H1 (cell line): ENCODE measurements at regions not wholly inside any gene's neighbourhood (a gene's known extent, or its start where the extent isn't known, plus 50 kb on each side); places are given as distances from the start of the nearest gene placed in this dataset.

Source experiments
- CTCF ChIA-PET: fragments of 300-600 bp; sonication (Branson Sonifier 250); formaldehyde crosslinking; loops from one replicate; lab custom pipeline; 2021; ENCODE audit not compliant: partially characterized antibody; lab: Charles Lee
- POLR2A ChIA-PET: fragments of 300-600 bp; sonication (Branson Sonifier 250); formaldehyde crosslinking; loops from one replicate; lab custom pipeline; 2021; ENCODE audit warnings: inconsistent platforms; ENCODE audit not compliant: partially characterized antibody; lab: Charles Lee
- DNase-seq, 2 experiments: peaks; one replicate each; pipeline versions ENCODE4 v3.0.0 to v3.0.0-alpha.2; 2010 to 2022; ENCODE audit warnings: low spot score in 2 of 2, low read depth in 1 of 2, mixed read lengths in 1 of 2
- FAIRE-seq: peaks from 2 replicates; lab custom pipeline; 2011; peaks lifted over from hg19 to GRCh38; lab: Jason Lieb, UNC
- H2AFZ ChIP-seq: 2 replicates; pipeline ENCODE4 v1.8.1; 2012; ENCODE audit warnings: low read length, inconsistent platforms
- H2AK5ac ChIP-seq: 2 replicates; pipeline ENCODE4 v1.6.1; 2013; ENCODE audit warnings: low read depth, low read length
- H2BK120ac ChIP-seq: replicated peaks from 2 replicates; pipeline ENCODE3; 2013; ENCODE audit warnings: low read depth, low read length, inconsistent platforms
- H2BK12ac ChIP-seq: 2 replicates; pipeline ENCODE4 v1.6.1; 2013; ENCODE audit warnings: low read depth, low read length
- H2BK15ac ChIP-seq: 2 replicates; pipeline ENCODE4 v1.6.1; 2013; ENCODE audit warnings: low read length
- H2BK20ac ChIP-seq: 2 replicates; pipeline ENCODE4 v1.6.1; 2013; ENCODE audit warnings: low read length
- H2BK5ac ChIP-seq: 2 replicates; pipeline ENCODE4 v1.6.1; 2013; ENCODE audit warnings: low read depth, low read length
- H3K14ac ChIP-seq: 2 replicates; pipeline ENCODE4 v1.6.1; 2013; ENCODE audit warnings: inconsistent platforms; ENCODE audit not compliant: insufficient read length
- H3K18ac ChIP-seq: 2 replicates; pipeline ENCODE4 v1.6.1; 2013; ENCODE audit warnings: low read length; ENCODE audit errors: extremely low read depth
- H3K23ac ChIP-seq: 2 replicates; pipeline ENCODE4 v1.6.1; 2013; ENCODE audit warnings: inconsistent platforms; ENCODE audit not compliant: insufficient read length
- H3K23me2 ChIP-seq: 2 replicates; pipeline ENCODE4 v1.6.1; 2013; ENCODE audit warnings: low read depth, low read length
- H3K27ac ChIP-seq: 2 replicates; pipeline ENCODE4 v1.6.1; 2011; ENCODE audit warnings: low read depth, low read length, inconsistent platforms
- H3K27me3 ChIP-seq, 4 experiments: replicated peaks in 1 of 4; 1 replicate in 1 of 4; 2 replicates in 3 of 4; pipeline versions ENCODE4 v1.6.1 to v1.8.1; 2011 to 2013; ENCODE audit warnings: low read length in 3 of 4, mild to moderate bottlenecking in 3 of 4, inconsistent platforms in 2 of 4, mixed read lengths in 2 of 4, moderate library complexity in 1 of 4; ENCODE audit not compliant: control insufficient read depth in 3 of 4, insufficient read depth in 3 of 4; ENCODE audit errors: extremely low read depth in 1 of 4
- H3K36me3 ChIP-seq, 4 experiments: 2 replicates each; pipeline versions ENCODE4 v1.6.1 to v1.8.1; 2011 to 2013; ENCODE audit warnings: mild to moderate bottlenecking in 4 of 4, low read length in 3 of 4, moderate library complexity in 2 of 4, control low read depth in 1 of 4, inconsistent platforms in 1 of 4; ENCODE audit not compliant: insufficient read depth in 4 of 4, control insufficient read depth in 2 of 4
- H3K4ac ChIP-seq: replicated peaks from 2 replicates; pipeline ENCODE3; 2013; ENCODE audit warnings: low read length, low read depth, mixed read lengths, inconsistent platforms; ENCODE audit not compliant: insufficient read length
- H3K4me1 ChIP-seq, 4 experiments: replicated peaks in 1 of 4; 1 replicate in 1 of 4; 2 replicates in 3 of 4; pipeline versions ENCODE4 v1.6.1 to v1.8.1; 2011 to 2013; ENCODE audit warnings: low read length in 3 of 4, inconsistent platforms in 2 of 4, mixed read lengths in 1 of 4; ENCODE audit not compliant: insufficient read depth in 4 of 4, control insufficient read depth in 3 of 4
- H3K4me2 ChIP-seq, 2 experiments: 2 replicates each; pipeline versions ENCODE4 v1.6.1 to v1.8.1; 2011 to 2013; ENCODE audit warnings: low read depth in 2 of 2, low read length in 2 of 2, control low read depth in 1 of 2, inconsistent platforms in 1 of 2, mild to moderate bottlenecking in 1 of 2; ENCODE audit not compliant: insufficient read depth in 1 of 2
- H3K4me3 ChIP-seq, 4 experiments: fragments of 200-600, 300-600 bp in 1 of 4; sonication (generic), shearing (Covaris generic), sonication (Bioruptor Twin) in 1 of 4; 2 replicates each; pipeline versions ENCODE4 v1.5.1 to v1.8.1; 2011 to 2016; ENCODE audit warnings: low read length in 4 of 4, low read depth in 3 of 4, control low read depth in 2 of 4, inconsistent platforms in 2 of 4, mild to moderate bottlenecking in 2 of 4, mixed read lengths in 1 of 4, moderate library complexity in 1 of 4; ENCODE audit not compliant: insufficient read depth in 2 of 4; ENCODE audit errors: extremely low read depth in 1 of 4
- H3K56ac ChIP-seq: replicated peaks from 2 replicates; pipeline ENCODE3; 2013; ENCODE audit warnings: low read depth, mild to moderate bottlenecking, mixed read lengths, low read length, inconsistent platforms; ENCODE audit not compliant: insufficient read length
- H3K79me1 ChIP-seq: 2 replicates; pipeline ENCODE4 v1.6.1; 2013; ENCODE audit warnings: low read depth, low read length, control low read depth
- H3K79me2 ChIP-seq, 2 experiments: 2 replicates each; pipeline versions ENCODE4 v1.6.1 to v1.8.1; 2012 to 2013; ENCODE audit warnings: low read length in 2 of 2, mild to moderate bottlenecking in 2 of 2, inconsistent platforms in 1 of 2; ENCODE audit not compliant: insufficient read depth in 2 of 2, control insufficient read depth in 1 of 2
- H3K9ac ChIP-seq, 4 experiments: replicated peaks in 1 of 4; 1 replicate in 1 of 4; 2 replicates in 3 of 4; pipeline versions ENCODE4 v1.6.1 to v1.8.1; 2011 to 2013; ENCODE audit warnings: low read depth in 3 of 4, low read length in 3 of 4, control low read depth in 2 of 4, mild to moderate bottlenecking in 2 of 4, moderate library complexity in 2 of 4, inconsistent platforms in 1 of 4; ENCODE audit errors: extremely low read depth in 1 of 4
- H3K9me3 ChIP-seq, 2 experiments: 2 replicates each; pipeline versions ENCODE4 v1.6.1 to v1.8.1; 2012 to 2013; ENCODE audit warnings: mild to moderate bottlenecking in 2 of 2, moderate library complexity in 2 of 2, control low read depth in 1 of 2, inconsistent platforms in 1 of 2, low read depth in 1 of 2, low read length in 1 of 2, mixed read lengths in 1 of 2; ENCODE audit not compliant: insufficient read depth in 2 of 2
- H4K20me1 ChIP-seq, 2 experiments: replicated peaks in 1 of 2; 2 replicates each; pipeline versions ENCODE3 to v1.8.1; 2011 to 2013; ENCODE audit warnings: inconsistent platforms in 2 of 2, low read length in 2 of 2, mild to moderate bottlenecking in 1 of 2; ENCODE audit not compliant: insufficient read depth in 2 of 2, control insufficient read depth in 1 of 2
- H4K5ac ChIP-seq: 2 replicates; pipeline ENCODE4 v1.6.1; 2013; ENCODE audit warnings: low read length, low read depth, mixed read lengths, inconsistent platforms; ENCODE audit not compliant: insufficient read length
- H4K8ac ChIP-seq: 2 replicates; pipeline ENCODE4 v1.8.0; 2013; ENCODE audit warnings: mild to moderate bottlenecking, moderate library complexity, low read length, inconsistent platforms; ENCODE audit not compliant: insufficient read depth; ENCODE audit errors: extremely low read depth
- H4K91ac ChIP-seq: replicated peaks from 2 replicates; pipeline ENCODE3; 2013; ENCODE audit warnings: low read length, mixed read lengths, inconsistent platforms; ENCODE audit not compliant: insufficient read length
- CBX5 ChIP-seq: fragments of 300-800, 300-1000 bp; sonication (generic); IDR thresholded peaks from 2 replicates; pipeline ENCODE4 v1.7.1; 2016; ENCODE audit warnings: antibody characterized with exemption, low read length, low read depth
- CHD2 ChIP-seq: IDR thresholded peaks from 2 replicates; pipeline ENCODE4 v1.6.1; 2012; ENCODE audit warnings: low read length, improper control_type of control experiment
- FOSL1 ChIP-seq: IDR thresholded peaks from 2 replicates; pipeline ENCODE4 v1.6.1; 2011; ENCODE audit warnings: mild to moderate bottlenecking, low read depth, low read length, moderate library complexity; ENCODE audit not compliant: insufficient read depth
- HDAC2 ChIP-seq, 2 experiments: fragments of 300-600 bp in 1 of 2; sonication (generic) in 1 of 2; IDR thresholded peaks; 2 replicates each; pipeline ENCODE4 v1.6.1; 2011 to 2012; ENCODE audit warnings: low read depth in 2 of 2, low read length in 2 of 2, mild to moderate bottlenecking in 2 of 2, moderate library complexity in 2 of 2, borderline replicate concordance in 1 of 2, inconsistent platforms in 1 of 2
- NANOG ChIP-seq: IDR thresholded peaks from 2 replicates; pipeline ENCODE4 v1.6.1; 2011; ENCODE audit warnings: low read length, low read depth, mild to moderate bottlenecking, inconsistent platforms; ENCODE audit not compliant: insufficient read depth, poor library complexity, severe bottlenecking
- RAD21 ChIP-seq, 2 experiments: IDR thresholded peaks in 1 of 2; conservative IDR thresholded peaks in 1 of 2; 2 replicates each; pipeline ENCODE4 v1.6.1; 2011; ENCODE audit warnings: low read depth in 2 of 2, low read length in 2 of 2, improper control_type of control experiment in 1 of 2, inconsistent platforms in 1 of 2, mild to moderate bottlenecking in 1 of 2, moderate library complexity in 1 of 2
- RNF2 ChIP-seq: fragments of 200-900, 300-1000 bp; sonication (generic); IDR thresholded peaks from 2 replicates; pipeline ENCODE4 v1.7.1; 2016; ENCODE audit warnings: borderline replicate concordance, low read depth, mild to moderate bottlenecking, antibody characterized with exemption, low read length; ENCODE audit not compliant: poor library complexity, severe bottlenecking; ENCODE audit errors: missing control alignments
- SIRT6 ChIP-seq: IDR thresholded peaks from one replicate; pipeline ENCODE4 v1.7.1; 2012; ENCODE audit warnings: low read length, inconsistent platforms
- SP2 ChIP-seq: IDR thresholded peaks from 2 replicates; pipeline ENCODE4 v1.6.1; 2012; ENCODE audit warnings: mild to moderate bottlenecking, low read length, inconsistent platforms
- WGBS, 2 experiments: shearing (Covaris generic) in 1 of 2; methylation state at CpG; one replicate each; pipeline versions ENCODE4 v1.1.6 to v1.1.7; 2013 to 2015; ENCODE audit warnings: low lambda C conversion rate in 2 of 2, mixed read lengths in 2 of 2, inconsistent platforms in 1 of 2, low coverage in 1 of 2, missing lambda C conversion rate in 1 of 2; ENCODE audit not compliant: insufficient replicate concordance in 2 of 2, insufficient coverage in 1 of 2, insufficient read length in 1 of 2; ENCODE audit errors: extremely low coverage in 1 of 2, missing lambda C conversion rate in 1 of 2; 5-methylcytosine and 5-hydroxymethylcytosine counted together
- TF ChIP-seq, protein P1 (sequence below): IDR thresholded peaks from 2 replicates; pipeline ENCODE4 v1.6.1; 2012; ENCODE audit warnings: inconsistent platforms
- TF ChIP-seq, protein P2 (sequence below): IDR thresholded peaks from 2 replicates; pipeline ENCODE4 v1.6.1; 2011; ENCODE audit warnings: low read depth, mild to moderate bottlenecking, low read length; ENCODE audit not compliant: insufficient read depth

DNA sequence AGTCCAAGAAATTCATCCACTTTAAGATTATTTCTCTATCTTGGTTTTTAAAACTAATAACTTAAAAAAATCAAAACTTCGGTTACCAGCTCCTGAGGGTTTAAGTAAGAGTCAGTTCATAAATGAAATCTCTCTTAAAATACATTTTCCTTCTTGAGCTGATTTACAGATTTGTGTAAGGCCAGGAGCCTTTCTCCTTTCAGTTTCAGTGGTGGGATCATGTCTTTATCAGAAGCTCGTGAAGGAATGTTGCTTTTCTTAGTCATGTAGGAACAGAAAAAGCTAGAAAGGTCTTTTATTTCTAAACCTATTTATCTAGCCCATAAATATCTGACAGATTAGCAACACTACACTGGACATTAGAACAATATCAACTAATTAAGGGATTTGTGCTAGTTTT, 390.2 kb downstream of the GPATCH2 start:
- H3K27me3 ChIP-seq = no peaks in the 10 kb centered on the region
- no peak overlapping the region for H2BK12ac ChIP-seq
- H3K18ac ChIP-seq = no peak overlapping the region
- no peaks in the 10 kb centered on the region for H3K79me2 ChIP-seq
- H3K56ac ChIP-seq = no peak overlapping the region
- no peak overlapping the region for H2BK20ac ChIP-seq
- TF ChIP-seq, protein P1, sequence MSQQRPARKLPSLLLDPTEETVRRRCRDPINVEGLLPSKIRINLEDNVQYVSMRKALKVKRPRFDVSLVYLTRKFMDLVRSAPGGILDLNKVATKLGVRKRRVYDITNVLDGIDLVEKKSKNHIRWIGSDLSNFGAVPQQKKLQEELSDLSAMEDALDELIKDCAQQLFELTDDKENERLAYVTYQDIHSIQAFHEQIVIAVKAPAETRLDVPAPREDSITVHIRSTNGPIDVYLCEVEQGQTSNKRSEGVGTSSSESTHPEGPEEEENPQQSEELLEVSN = no peak
- no peak for TF ChIP-seq FOSL1
- no peak for TF ChIP-seq HDAC2 (IDR thresholded peaks at IDR 0.05; ENCODE audit: borderline replicate concordance in 1 of 2, low read depth in 2 of 2, low read length in 2 of 2)
- no peak for TF ChIP-seq SP2
- no peak for TF ChIP-seq NANOG
- TF ChIP-seq, protein P2, sequence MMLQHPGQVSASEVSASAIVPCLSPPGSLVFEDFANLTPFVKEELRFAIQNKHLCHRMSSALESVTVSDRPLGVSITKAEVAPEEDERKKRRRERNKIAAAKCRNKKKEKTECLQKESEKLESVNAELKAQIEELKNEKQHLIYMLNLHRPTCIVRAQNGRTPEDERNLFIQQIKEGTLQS = no peak
- no peak for TF ChIP-seq CHD2
- no peak for TF ChIP-seq RNF2
- no peak for TF ChIP-seq SIRT6
- no peak for TF ChIP-seq RAD21 (IDR thresholded peaks at IDR 0.05 in 1 of 2, conservative IDR thresholded peaks at IDR 0.05 in 1 of 2; ENCODE audit: low read depth in 2 of 2, low read length in 2 of 2)
- no peak for TF ChIP-seq CBX5
- ChIA-PET POLR2A (no interaction called here), CTCF (no interaction called here)
- no peak overlapping the region for H3K9ac ChIP-seq
- H2AFZ ChIP-seq = no peak overlapping the region
- no peak overlapping the region for H2BK120ac ChIP-seq
- H3K4me1 ChIP-seq = no peaks in the 10 kb centered on the region
- no peaks in the 10 kb centered on the region for H4K20me1 ChIP-seq
- no peak overlapping the region for H2AK5ac ChIP-seq
- no peak overlapping the region for H4K91ac ChIP-seq
- 92% methylated on average over 2 of the region's 2 CpGs; no CpG with 5 or more reads in 1 of the 2 experiments for WGBS, 2 experiments
- no peak overlapping the region for H2BK15ac ChIP-seq
- H3K4me2 ChIP-seq = no peak overlapping the region
- H3K36me3 ChIP-seq = no peaks in the 10 kb centered on the region
- H3K4me3 ChIP-seq = no peak overlapping the region
- no peak overlapping the region for H3K14ac ChIP-seq
- no peak overlapping the region for H2BK5ac ChIP-seq
- H3K23me2 ChIP-seq = no peaks in the 10 kb centered on the region
- no peaks in the 10 kb centered on the region for H3K79me1 ChIP-seq
- H3K4ac ChIP-seq = no peak overlapping the region
- no peak overlapping the region for H4K5ac ChIP-seq
- H3K23ac ChIP-seq = no peak overlapping the region
- DNase-seq (no peak), FAIRE-seq (no peak)
- no peak overlapping the region for H4K8ac ChIP-seq
- H3K27ac ChIP-seq = no peak overlapping the region
- no peaks in the 10 kb centered on the region for H3K9me3 ChIP-seq
